ENCODE measurements at regions not wholly inside any gene's neighbourhood (a gene's known extent, or its start where the extent isn't known, plus 50 kb on each side); places are given as distances from the start of the nearest gene placed in this dataset.

- Histone ChIP-seq H3K79me2 (ENCODE audit: insufficient read depth) (no peaks in the 10 kb centered on the region), H4K20me1 (ENCODE audit: insufficient read depth) (no peaks in the 10 kb centered on the region), H3K36me3 (replicated peaks in 1 of 2; ENCODE audit: control insufficient read depth in 1 of 2, insufficient read depth in 2 of 2, low read length in 1 of 2) (no peaks in the 10 kb centered on the region), H3K4me3 (ENCODE audit: low read depth in 2 of 2, low read length in 1 of 2) (no peak overlapping the region), H3F3A (replicated peaks; ENCODE audit: insufficient read depth) (no peaks in the 10 kb centered on the region), H3K4me1 (ENCODE audit: control insufficient read depth in 1 of 2, insufficient read depth in 2 of 2, low read depth in 1 of 2, low read length in 1 of 2) (no peaks in the 10 kb centered on the region), H3K4me2 (no peak overlapping the region), H3K9ac (no peak overlapping the region), H3K27me3 (ENCODE audit: insufficient read depth) (no peaks in the 10 kb centered on the region), H3K27ac (ENCODE audit: low read depth in 2 of 2, low read length in 1 of 2) (no peak overlapping the region), H3K9me3 (no peaks in the 10 kb centered on the region), H3K9me2 (no peaks in the 10 kb centered on the region), H2AFZ (ENCODE audit: low read depth) (no peak overlapping the region)
- CTCF ChIA-PET = no interaction called here
- TF ChIP-seq REST (IDR thresholded peaks at IDR 0.05; ENCODE audit: low read depth, low read length) (no peak), MEF2A (IDR thresholded peaks at IDR 0.05; ENCODE audit: borderline replicate concordance, low read depth) (no peak), RXRA (IDR thresholded peaks at IDR 0.05; ENCODE audit: borderline replicate concordance, low read depth) (no peak), GABPA (IDR thresholded peaks at IDR 0.05; ENCODE audit: low read depth) (no peak), NRF1 (IDR thresholded peaks at IDR 0.05; ENCODE audit: low read depth, low read length) (no peak), ELF1 (IDR thresholded peaks at IDR 0.05) (no peak), ZBTB33 (IDR thresholded peaks at IDR 0.05; ENCODE audit: borderline replicate concordance, low read depth) (no peak), RAD21 (IDR thresholded peaks at IDR 0.05; ENCODE audit: low read length) (no peak), MXI1 (IDR thresholded peaks at IDR 0.05; ENCODE audit: low read depth, low read length) (no peak)
- POLR2A ChIA-PET = no interaction called here
- no peak for DNase-seq
- 0% methylated on average over 1 of the region's 1 CpG for WGBS (ENCODE audit: low lambda C conversion rate)
These were observed 577.9 kb downstream of the LMO7 start for GRCh38 chr13:76214001-76214400.

- no peaks in the 10 kb centered on the region for H3K4me1 ChIP-seq (ENCODE audit: control insufficient read depth in 1 of 2, insufficient read depth in 2 of 2, low read depth in 1 of 2, low read length in 1 of 2)
- H4K20me1 ChIP-seq (ENCODE audit: insufficient read depth) = no peaks in the 10 kb centered on the region
- POLR2A ChIA-PET = no interaction called here
- no peaks in the 10 kb centered on the region for H3K27me3 ChIP-seq (ENCODE audit: insufficient read depth)
- no peaks in the 10 kb centered on the region for H3K36me3 ChIP-seq (replicated peaks in 1 of 2; ENCODE audit: control insufficient read depth in 1 of 2, insufficient read depth in 2 of 2, low read length in 1 of 2)
- no peaks in the 10 kb centered on the region for H3K9me3 ChIP-seq
- H3K4me2 ChIP-seq = no peak overlapping the region
- CTCF ChIA-PET = interaction anchor here (1.0 kb wide), 1 partner anchor 13 kb away, joined by 3 read pairs; no protein-coding TSS in a partner anchor
- DNase-seq = no peak
- no peaks in the 10 kb centered on the region for H3K9me2 ChIP-seq
- TF ChIP-seq IRF3 (IDR thresholded peaks at IDR 0.05; ENCODE audit: low read depth, low read length) (no peak), RAD21 (IDR thresholded peaks at IDR 0.05; ENCODE audit: low read length) (no peak), FOXJ3 (CRISPR knock-in tag; IDR thresholded peaks at IDR 0.05) (no peak), TAF1 (IDR thresholded peaks at IDR 0.05; ENCODE audit: borderline replicate concordance, low read depth, low read length) (no peak), USF2 (IDR thresholded peaks at IDR 0.05; ENCODE audit: borderline replicate concordance, low read depth, low read length) (no peak), ZBTB33 (IDR thresholded peaks at IDR 0.05; ENCODE audit: borderline replicate concordance, low read depth) (no peak), YY1 (IDR thresholded peaks at IDR 0.05; ENCODE audit: low read depth) (no peak), EZH2phosphoT487 (IDR thresholded peaks at IDR 0.05; ENCODE audit: borderline replicate concordance, low read depth) (no peak)
- H2AFZ ChIP-seq (ENCODE audit: low read depth) = no peak overlapping the region
- no peak overlapping the region for H3K27ac ChIP-seq (ENCODE audit: low read depth in 2 of 2, low read length in 1 of 2)
- WGBS (ENCODE audit: low lambda C conversion rate) = 19% methylated on average over 3 of the region's 3 CpGs
- no peaks in the 10 kb centered on the region for H3K79me2 ChIP-seq (ENCODE audit: insufficient read depth)
- H3F3A ChIP-seq (replicated peaks; ENCODE audit: insufficient read depth) = no peaks in the 10 kb centered on the region
- H3K4me3 ChIP-seq (ENCODE audit: low read depth in 2 of 2, low read length in 1 of 2) = no peak overlapping the region
- no peak overlapping the region for H3K9ac ChIP-seq
These were observed 577.3 kb downstream of the LMO7 start for GRCh38 chr13:76213423-76213904.
